H1 (cell line): ENCODE measurements at regions not wholly inside any gene's neighbourhood (a gene's known extent, or its start where the extent isn't known, plus 50 kb on each side); places are given as distances from the start of the nearest gene placed in this dataset.

Experiments used
- CTCF ChIA-PET: fragments of 300-600 bp; sonication (Branson Sonifier 250); formaldehyde crosslinking; loops from one replicate; lab custom pipeline; 2021; ENCODE audit not compliant: partially characterized antibody; lab: Charles Lee
- POLR2A ChIA-PET: fragments of 300-600 bp; sonication (Branson Sonifier 250); formaldehyde crosslinking; loops from one replicate; lab custom pipeline; 2021; ENCODE audit warnings: inconsistent platforms; ENCODE audit not compliant: partially characterized antibody; lab: Charles Lee
- DNase-seq, 2 experiments: peaks; one replicate each; pipeline versions ENCODE4 v3.0.0 to v3.0.0-alpha.2; 2010 to 2022; ENCODE audit warnings: low spot score in 2 of 2, low read depth in 1 of 2, mixed read lengths in 1 of 2
- FAIRE-seq: peaks from 2 replicates; lab custom pipeline; 2011; peaks lifted over from hg19 to GRCh38; lab: Jason Lieb, UNC
- H2AFZ ChIP-seq: 2 replicates; pipeline ENCODE4 v1.8.1; 2012; ENCODE audit warnings: low read length, inconsistent platforms
- H2AK5ac ChIP-seq: 2 replicates; pipeline ENCODE4 v1.6.1; 2013; ENCODE audit warnings: low read depth, low read length
- H2BK120ac ChIP-seq: replicated peaks from 2 replicates; pipeline ENCODE3; 2013; ENCODE audit warnings: low read depth, low read length, inconsistent platforms
- H2BK12ac ChIP-seq: 2 replicates; pipeline ENCODE4 v1.6.1; 2013; ENCODE audit warnings: low read depth, low read length
- H2BK15ac ChIP-seq: 2 replicates; pipeline ENCODE4 v1.6.1; 2013; ENCODE audit warnings: low read length
- H2BK20ac ChIP-seq: 2 replicates; pipeline ENCODE4 v1.6.1; 2013; ENCODE audit warnings: low read length
- H2BK5ac ChIP-seq: 2 replicates; pipeline ENCODE4 v1.6.1; 2013; ENCODE audit warnings: low read depth, low read length
- H3K14ac ChIP-seq: 2 replicates; pipeline ENCODE4 v1.6.1; 2013; ENCODE audit warnings: inconsistent platforms; ENCODE audit not compliant: insufficient read length
- H3K18ac ChIP-seq: 2 replicates; pipeline ENCODE4 v1.6.1; 2013; ENCODE audit warnings: low read length; ENCODE audit errors: extremely low read depth
- H3K23ac ChIP-seq: 2 replicates; pipeline ENCODE4 v1.6.1; 2013; ENCODE audit warnings: inconsistent platforms; ENCODE audit not compliant: insufficient read length
- H3K23me2 ChIP-seq: 2 replicates; pipeline ENCODE4 v1.6.1; 2013; ENCODE audit warnings: low read depth, low read length
- H3K27ac ChIP-seq: 2 replicates; pipeline ENCODE4 v1.6.1; 2011; ENCODE audit warnings: low read depth, low read length, inconsistent platforms
- H3K27me3 ChIP-seq, 4 experiments: replicated peaks in 1 of 4; 1 replicate in 1 of 4; 2 replicates in 3 of 4; pipeline versions ENCODE4 v1.6.1 to v1.8.1; 2011 to 2013; ENCODE audit warnings: low read length in 3 of 4, mild to moderate bottlenecking in 3 of 4, inconsistent platforms in 2 of 4, mixed read lengths in 2 of 4, moderate library complexity in 1 of 4; ENCODE audit not compliant: control insufficient read depth in 3 of 4, insufficient read depth in 3 of 4; ENCODE audit errors: extremely low read depth in 1 of 4
- H3K36me3 ChIP-seq, 4 experiments: 2 replicates each; pipeline versions ENCODE4 v1.6.1 to v1.8.1; 2011 to 2013; ENCODE audit warnings: mild to moderate bottlenecking in 4 of 4, low read length in 3 of 4, moderate library complexity in 2 of 4, control low read depth in 1 of 4, inconsistent platforms in 1 of 4; ENCODE audit not compliant: insufficient read depth in 4 of 4, control insufficient read depth in 2 of 4
- H3K4ac ChIP-seq: replicated peaks from 2 replicates; pipeline ENCODE3; 2013; ENCODE audit warnings: low read length, low read depth, mixed read lengths, inconsistent platforms; ENCODE audit not compliant: insufficient read length
- H3K4me1 ChIP-seq, 4 experiments: replicated peaks in 1 of 4; 1 replicate in 1 of 4; 2 replicates in 3 of 4; pipeline versions ENCODE4 v1.6.1 to v1.8.1; 2011 to 2013; ENCODE audit warnings: low read length in 3 of 4, inconsistent platforms in 2 of 4, mixed read lengths in 1 of 4; ENCODE audit not compliant: insufficient read depth in 4 of 4, control insufficient read depth in 3 of 4
- H3K4me2 ChIP-seq, 2 experiments: 2 replicates each; pipeline versions ENCODE4 v1.6.1 to v1.8.1; 2011 to 2013; ENCODE audit warnings: low read depth in 2 of 2, low read length in 2 of 2, control low read depth in 1 of 2, inconsistent platforms in 1 of 2, mild to moderate bottlenecking in 1 of 2; ENCODE audit not compliant: insufficient read depth in 1 of 2
- H3K4me3 ChIP-seq, 4 experiments: fragments of 200-600, 300-600 bp in 1 of 4; sonication (generic), shearing (Covaris generic), sonication (Bioruptor Twin) in 1 of 4; 2 replicates each; pipeline versions ENCODE4 v1.5.1 to v1.8.1; 2011 to 2016; ENCODE audit warnings: low read length in 4 of 4, low read depth in 3 of 4, control low read depth in 2 of 4, inconsistent platforms in 2 of 4, mild to moderate bottlenecking in 2 of 4, mixed read lengths in 1 of 4, moderate library complexity in 1 of 4; ENCODE audit not compliant: insufficient read depth in 2 of 4; ENCODE audit errors: extremely low read depth in 1 of 4
- H3K56ac ChIP-seq: replicated peaks from 2 replicates; pipeline ENCODE3; 2013; ENCODE audit warnings: low read depth, mild to moderate bottlenecking, mixed read lengths, low read length, inconsistent platforms; ENCODE audit not compliant: insufficient read length
- H3K79me1 ChIP-seq: 2 replicates; pipeline ENCODE4 v1.6.1; 2013; ENCODE audit warnings: low read depth, low read length, control low read depth
- H3K79me2 ChIP-seq, 2 experiments: 2 replicates each; pipeline versions ENCODE4 v1.6.1 to v1.8.1; 2012 to 2013; ENCODE audit warnings: low read length in 2 of 2, mild to moderate bottlenecking in 2 of 2, inconsistent platforms in 1 of 2; ENCODE audit not compliant: insufficient read depth in 2 of 2, control insufficient read depth in 1 of 2
- H3K9ac ChIP-seq, 4 experiments: replicated peaks in 1 of 4; 1 replicate in 1 of 4; 2 replicates in 3 of 4; pipeline versions ENCODE4 v1.6.1 to v1.8.1; 2011 to 2013; ENCODE audit warnings: low read depth in 3 of 4, low read length in 3 of 4, control low read depth in 2 of 4, mild to moderate bottlenecking in 2 of 4, moderate library complexity in 2 of 4, inconsistent platforms in 1 of 4; ENCODE audit errors: extremely low read depth in 1 of 4
- H3K9me3 ChIP-seq, 2 experiments: 2 replicates each; pipeline versions ENCODE4 v1.6.1 to v1.8.1; 2012 to 2013; ENCODE audit warnings: mild to moderate bottlenecking in 2 of 2, moderate library complexity in 2 of 2, control low read depth in 1 of 2, inconsistent platforms in 1 of 2, low read depth in 1 of 2, low read length in 1 of 2, mixed read lengths in 1 of 2; ENCODE audit not compliant: insufficient read depth in 2 of 2
- H4K20me1 ChIP-seq, 2 experiments: replicated peaks in 1 of 2; 2 replicates each; pipeline versions ENCODE3 to v1.8.1; 2011 to 2013; ENCODE audit warnings: inconsistent platforms in 2 of 2, low read length in 2 of 2, mild to moderate bottlenecking in 1 of 2; ENCODE audit not compliant: insufficient read depth in 2 of 2, control insufficient read depth in 1 of 2
- H4K5ac ChIP-seq: 2 replicates; pipeline ENCODE4 v1.6.1; 2013; ENCODE audit warnings: low read length, low read depth, mixed read lengths, inconsistent platforms; ENCODE audit not compliant: insufficient read length
- H4K8ac ChIP-seq: 2 replicates; pipeline ENCODE4 v1.8.0; 2013; ENCODE audit warnings: mild to moderate bottlenecking, moderate library complexity, low read length, inconsistent platforms; ENCODE audit not compliant: insufficient read depth; ENCODE audit errors: extremely low read depth
- H4K91ac ChIP-seq: replicated peaks from 2 replicates; pipeline ENCODE3; 2013; ENCODE audit warnings: low read length, mixed read lengths, inconsistent platforms; ENCODE audit not compliant: insufficient read length
- CREB1 ChIP-seq: IDR thresholded peaks from 2 replicates; pipeline ENCODE4 v1.6.1; 2012; ENCODE audit warnings: inconsistent platforms
- JUND ChIP-seq: IDR thresholded peaks from 2 replicates; pipeline ENCODE4 v1.6.1; 2011; ENCODE audit warnings: mild to moderate bottlenecking, improper control_type of control experiment, low read length
- WGBS, 2 experiments: shearing (Covaris generic) in 1 of 2; methylation state at CpG; one replicate each; pipeline versions ENCODE4 v1.1.6 to v1.1.7; 2013 to 2015; ENCODE audit warnings: low lambda C conversion rate in 2 of 2, mixed read lengths in 2 of 2, inconsistent platforms in 1 of 2, low coverage in 1 of 2, missing lambda C conversion rate in 1 of 2; ENCODE audit not compliant: insufficient replicate concordance in 2 of 2, insufficient coverage in 1 of 2, insufficient read length in 1 of 2; ENCODE audit errors: extremely low coverage in 1 of 2, missing lambda C conversion rate in 1 of 2; 5-methylcytosine and 5-hydroxymethylcytosine counted together

- Histone ChIP-seq H3K18ac (no peak overlapping the region), H3K36me3 (no peaks in the 10 kb centered on the region), H3K4me1 (no peaks in the 10 kb centered on the region), H4K5ac (no peak overlapping the region), H2BK12ac (no peak overlapping the region), H3K23ac (no peak overlapping the region), H2BK120ac (no peak overlapping the region), H3K9ac (no peak overlapping the region), H2BK20ac (no peak overlapping the region), H3K79me2 (no peaks in the 10 kb centered on the region), H4K20me1 (no peaks in the 10 kb centered on the region), H3K4me3 (no peak overlapping the region), H3K27me3 (no peaks in the 10 kb centered on the region), H3K4ac (no peak overlapping the region), H2BK15ac (no peak overlapping the region), H4K91ac (no peak overlapping the region), H3K9me3 (no peaks in the 10 kb centered on the region), H3K14ac (no peak overlapping the region), H3K23me2 (no peaks in the 10 kb centered on the region), H3K56ac (no peak overlapping the region), H3K4me2 (no peak overlapping the region), H3K27ac (no peak overlapping the region), H4K8ac (no peak overlapping the region), H2BK5ac (no peak overlapping the region), H2AK5ac (no peak overlapping the region), H3K79me1 (no peaks in the 10 kb centered on the region), H2AFZ (no peak overlapping the region)
- no peak for TF ChIP-seq CREB1
- no peak for TF ChIP-seq JUND
- no peak for DNase-seq
- ChIA-PET POLR2A (no interaction called here), CTCF (interaction anchor here (0.7 to 1.4 kb wide), 2 partner anchors 10 to 18 kb away, joined by 3 read pairs; no protein-coding TSS in a partner anchor)
- 100% methylated on average over 1 of the region's 1 CpG; no CpG with 5 or more reads in 1 of the 2 experiments for WGBS, 2 experiments
- FAIRE-seq = no peak
Observed at GRCh38 chr2:41717839-41718238, 330.0 kb upstream of the PKDCC start.
